Activated CD4-positive, alpha-beta T cell treated with anti-CD3 and anti-CD28 coated beads for 36 hours (primary cell): ENCODE measurements at regions not wholly inside any gene's neighbourhood (a gene's known extent, or its start where the extent isn't known, plus 50 kb on each side); places are given as distances from the start of the nearest gene placed in this dataset.

Experiments used
- ATAC-seq: fragments of 200-7000 bp; cut with Tn5 transposase; one replicate; pipeline ENCODE4 v1.10.0; 2021; ENCODE audit warnings: mild to moderate bottlenecking, moderate library complexity
- CTCF ChIA-PET: fragments of 350-600 bp; sonication (Branson Sonifier 250); formaldehyde crosslinking; loops from one replicate; lab custom pipeline; 2021; ENCODE audit warnings: antibody characterized with exemption; lab: Charles Lee
- POLR2A ChIA-PET: fragments of 350-600 bp; sonication (Branson Sonifier 250); formaldehyde crosslinking; loops from one replicate; lab custom pipeline; 2021; ENCODE audit warnings: antibody characterized with exemption, inconsistent platforms; lab: Charles Lee
- DNase-seq: peaks from one replicate; pipeline ENCODE4 v3.0.0-alpha.2; 2020
- H3K27ac Mint-ChIP-seq: one replicate; pipeline ENCODE4 v1.8.0; 2021; ENCODE audit warnings: mixed read lengths
- H3K27me3 Mint-ChIP-seq: one replicate; pipeline ENCODE4 v1.8.0; 2021; ENCODE audit warnings: mixed read lengths
- H3K36me3 Mint-ChIP-seq: one replicate; pipeline ENCODE4 v1.8.0; 2021; ENCODE audit warnings: low read depth, mixed read lengths
- H3K4me1 Mint-ChIP-seq: one replicate; pipeline ENCODE4 v1.8.0; 2021; ENCODE audit warnings: mixed read lengths
- H3K4me3 Mint-ChIP-seq: one replicate; pipeline ENCODE4 v1.8.0; 2021; ENCODE audit warnings: mild to moderate bottlenecking, moderate library complexity, mixed read lengths
- H3K9me3 Mint-ChIP-seq: one replicate; pipeline ENCODE4 v1.8.0; 2021; ENCODE audit warnings: low read depth, mixed read lengths
- intact Hi-C, 2 experiments: fragments of 100-400 bp; cut with DNase I in 1 of 2; cut with micrococcal nuclease in 1 of 2; formaldehyde crosslinking; loops; one replicate each; pipeline versions ENCODE4 v1.14.2 to v1.15.1; 2022 to 2024; cut with DNase I, micrococcal nuclease

- POLR2A ChIA-PET = no interaction called here
- ATAC-seq (no peak), DNase-seq (no peak)
- no peak overlapping the region for H3K27ac Mint-ChIP-seq
- H3K4me3 Mint-ChIP-seq = no peak overlapping the region
- H3K9me3 Mint-ChIP-seq = no peaks in the 10 kb centered on the region
- H3K36me3 Mint-ChIP-seq = no peaks in the 10 kb centered on the region
- peaks cover 16% of the 10 kb centered on the region for H3K27me3 Mint-ChIP-seq
- CTCF ChIA-PET = interaction anchor here (1.3 kb wide), 1 partner anchor 21 kb away, joined by 3 read pairs; no protein-coding TSS in a partner anchor
- intact Hi-C loops = no loop called here
- H3K4me1 Mint-ChIP-seq = no peaks in the 10 kb centered on the region
Observed at GRCh38 chr7:25544254-25544653, 316.0 kb upstream of the NPVF start.

GRCh38 chr7:25545124-25546008, 317.1 kb upstream of the NPVF start:
- Mint-ChIP-seq H3K4me1 (no peaks in the 10 kb centered on the region), H3K27me3 (peaks cover 16% of the 10 kb centered on the region), H3K4me3 (no peak overlapping the region), H3K9me3 (no peaks in the 10 kb centered on the region), H3K36me3 (no peaks in the 10 kb centered on the region), H3K27ac (no peak overlapping the region)
- intact Hi-C loops = no loop called here
- no peak for DNase-seq
- ChIA-PET POLR2A (no interaction called here), CTCF (interaction anchor here (0.6 to 1.3 kb wide), 2 partner anchors 20 to 1521 kb away, joined by 3 read pairs; no protein-coding TSS in a partner anchor)
- no peak for ATAC-seq

- H3K9me3 Mint-ChIP-seq = no peaks in the 10 kb centered on the region
- no peaks in the 10 kb centered on the region for H3K36me3 Mint-ChIP-seq
- DNase-seq (no peak), ATAC-seq (peak; percentile 42)
- H3K4me1 Mint-ChIP-seq = no peaks in the 10 kb centered on the region
- POLR2A ChIA-PET = no interaction called here
- intact Hi-C loops = no loop called here
- no peak overlapping the region for H3K27ac Mint-ChIP-seq
- no peak overlapping the region for H3K4me3 Mint-ChIP-seq
- peaks cover 16% of the 10 kb centered on the region for H3K27me3 Mint-ChIP-seq
- CTCF ChIA-PET = interaction anchor here (0.6 to 0.7 kb wide), 2 partner anchors 9 to 1520 kb away, joined by 3 to 4 read pairs; no protein-coding TSS in a partner anchor
Observed at GRCh38 chr7:25546306-25546705, 318.0 kb upstream of the NPVF start.

- ATAC-seq (no peak), DNase-seq (no peak)
- no peaks in the 10 kb centered on the region for H3K4me1 Mint-ChIP-seq
- CTCF ChIA-PET = interaction anchor here (1.0 to 1.2 kb wide), 2 partner anchors 16 to 28 kb away, joined by 3 to 4 read pairs; no protein-coding TSS in a partner anchor
- no peaks in the 10 kb centered on the region for H3K9me3 Mint-ChIP-seq
- no peaks in the 10 kb centered on the region for H3K36me3 Mint-ChIP-seq
- POLR2A ChIA-PET = no interaction called here
- intact Hi-C loops = no loop called here
- peaks cover 14% of the 10 kb centered on the region for H3K27me3 Mint-ChIP-seq
- H3K27ac Mint-ChIP-seq = no peak overlapping the region
- H3K4me3 Mint-ChIP-seq = no peak overlapping the region
Observed at GRCh38 chr7:25549271-25549921, 321.1 kb upstream of the NPVF start.

- ChIA-PET CTCF (interaction anchor here (1.0 to 1.7 kb wide), 2 partner anchors 16 to 29 kb away, joined by 3 to 6 read pairs; no protein-coding TSS in a partner anchor), POLR2A (no interaction called here)
- DNase-seq (no peak), ATAC-seq (no peak)
- Mint-ChIP-seq H3K4me3 (no peak overlapping the region), H3K9me3 (no peaks in the 10 kb centered on the region), H3K27me3 (peaks cover 14% of the 10 kb centered on the region), H3K27ac (no peak overlapping the region), H3K36me3 (no peaks in the 10 kb centered on the region), H3K4me1 (no peaks in the 10 kb centered on the region)
- intact Hi-C loops = no loop called here
Observed at GRCh38 chr7:25550149-25550548, 321.9 kb upstream of the NPVF start.

- H3K27me3 Mint-ChIP-seq = peaks cover 9% of the 10 kb centered on the region
- ATAC-seq = no peak
- H3K36me3 Mint-ChIP-seq = no peaks in the 10 kb centered on the region
- CTCF ChIA-PET = interaction anchor here (0.8 to 1.1 kb wide), 2 partner anchors 13 to 872 kb away, joined by 3 read pairs; no protein-coding TSS in a partner anchor
- H3K4me1 Mint-ChIP-seq = peaks cover 7% of the 10 kb centered on the region
- H3K9me3 Mint-ChIP-seq = no peaks in the 10 kb centered on the region
- intact Hi-C loops = no loop called here
- no peak overlapping the region for H3K4me3 Mint-ChIP-seq
- POLR2A ChIA-PET = no interaction called here
- H3K27ac Mint-ChIP-seq = no peak overlapping the region
- DNase-seq = no peak
Observed at GRCh38 chr7:25552998-25553397, 324.7 kb upstream of the NPVF start.

- POLR2A ChIA-PET = no interaction called here
- Mint-ChIP-seq H3K9me3 (no peaks in the 10 kb centered on the region), H3K27ac (no peak overlapping the region), H3K27me3 (peaks cover 6% of the 10 kb centered on the region), H3K36me3 (peaks cover 2% of the 10 kb centered on the region), H3K4me1 (peaks cover 7% of the 10 kb centered on the region), H3K4me3 (no peak overlapping the region)
- CTCF ChIA-PET = interaction anchor here (0.8 to 1.1 kb wide), 2 partner anchors 12 to 873 kb away, joined by 3 read pairs; no protein-coding TSS in a partner anchor
- intact Hi-C loops = no loop called here
- DNase-seq (no peak), ATAC-seq (no peak)
Observed at GRCh38 chr7:25553580-25554291, 325.4 kb upstream of the NPVF start.

- DNase-seq (no peak), ATAC-seq (no peak)
- POLR2A ChIA-PET = no interaction called here
- intact Hi-C loops = no loop called here
- Mint-ChIP-seq H3K27me3 (peaks cover 5% of the 10 kb centered on the region), H3K27ac (no peak overlapping the region), H3K4me3 (no peak overlapping the region), H3K9me3 (no peaks in the 10 kb centered on the region), H3K36me3 (peaks cover 2% of the 10 kb centered on the region), H3K4me1 (peaks cover 7% of the 10 kb centered on the region)
- CTCF ChIA-PET = interaction anchor here (0.9 to 3.5 kb wide), 2 partner anchors 8 to 298 kb away, joined by 3 to 21 read pairs; no protein-coding TSS in a partner anchor
Observed at GRCh38 chr7:25557379-25557917, 329.2 kb upstream of the NPVF start.

GRCh38 chr7:25557930-25558329, 329.6 kb upstream of the NPVF start:
- DNase-seq = no peak
- intact Hi-C loops = no loop called here
- H3K4me1 Mint-ChIP-seq = peaks cover 7% of the 10 kb centered on the region
- H3K27ac Mint-ChIP-seq = no peak overlapping the region
- ATAC-seq = no peak
- H3K9me3 Mint-ChIP-seq = no peaks in the 10 kb centered on the region
- H3K27me3 Mint-ChIP-seq = peaks cover 1% of the 10 kb centered on the region
- ChIA-PET CTCF (interaction anchor here (0.9 kb wide), 1 partner anchor 298 kb away, joined by 3 read pairs; no protein-coding TSS in a partner anchor), POLR2A (no interaction called here)
- H3K4me3 Mint-ChIP-seq = no peak overlapping the region
- H3K36me3 Mint-ChIP-seq = peaks cover 2% of the 10 kb centered on the region

- POLR2A ChIA-PET = no interaction called here
- intact Hi-C loops = no loop called here
- Mint-ChIP-seq H3K9me3 (no peaks in the 10 kb centered on the region), H3K27me3 (no peaks in the 10 kb centered on the region), H3K36me3 (peaks cover 2% of the 10 kb centered on the region), H3K4me3 (no peak overlapping the region), H3K4me1 (peaks cover 7% of the 10 kb centered on the region), H3K27ac (no peak overlapping the region)
- CTCF ChIA-PET = interaction anchor here (0.9 kb wide), 1 partner anchor 299 kb away, joined by 3 read pairs; no protein-coding TSS in a partner anchor
- no peak for ATAC-seq
- DNase-seq = no peak
Observed at GRCh38 chr7:25558605-25559004, 330.3 kb upstream of the NPVF start.
